ENCODE measurements at regions not wholly inside any gene's neighbourhood (a gene's known extent, or its start where the extent isn't known, plus 50 kb on each side); places are given as distances from the start of the nearest gene placed in this dataset.

DNA sequence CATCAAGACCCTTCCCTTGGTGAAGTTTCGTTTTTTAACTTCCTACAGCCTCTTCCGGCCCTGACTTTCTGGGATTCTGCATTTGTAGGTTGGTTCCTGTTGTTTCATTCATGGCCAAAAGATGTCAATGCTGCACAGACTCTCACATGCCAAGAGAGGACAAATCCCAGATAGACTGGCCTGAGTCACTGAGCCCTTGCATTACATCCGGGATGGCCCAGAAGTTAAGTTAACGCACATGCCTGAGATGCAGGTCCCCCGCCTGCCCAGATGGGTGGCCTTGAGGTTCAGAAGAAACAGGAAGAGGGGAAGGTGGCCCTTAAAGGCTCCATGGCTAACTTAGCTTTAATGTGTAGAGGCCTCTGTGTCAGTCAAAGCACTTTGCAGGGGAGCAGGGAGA lies 51.6 kb upstream of the SRGAP3 start:
- no peak overlapping the region for H3K4me3 ChIP-seq (ENCODE audit: low read depth, low read length)

DNA sequence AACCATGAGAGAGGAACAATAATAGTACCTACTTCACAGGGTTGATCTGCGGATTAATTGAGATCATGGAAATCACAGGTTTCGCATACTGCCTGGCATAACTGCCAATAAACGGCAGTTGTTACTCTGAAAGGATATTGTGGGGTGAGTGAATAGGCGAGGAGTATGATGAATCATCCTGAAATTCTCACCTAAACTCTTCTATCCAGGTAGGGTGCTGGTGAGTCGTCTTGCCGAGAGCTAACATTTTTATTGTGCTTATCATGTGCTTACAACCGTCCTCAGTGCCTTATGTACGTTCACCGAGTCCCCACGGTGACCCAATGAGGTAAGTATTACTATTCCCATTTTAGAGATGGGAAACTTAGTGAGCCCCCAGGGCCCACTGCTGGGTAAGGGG lies 52.4 kb upstream of the SRGAP3 start:
- H3K4me3 ChIP-seq (ENCODE audit: low read depth, low read length): no peak overlapping the region

DNA sequence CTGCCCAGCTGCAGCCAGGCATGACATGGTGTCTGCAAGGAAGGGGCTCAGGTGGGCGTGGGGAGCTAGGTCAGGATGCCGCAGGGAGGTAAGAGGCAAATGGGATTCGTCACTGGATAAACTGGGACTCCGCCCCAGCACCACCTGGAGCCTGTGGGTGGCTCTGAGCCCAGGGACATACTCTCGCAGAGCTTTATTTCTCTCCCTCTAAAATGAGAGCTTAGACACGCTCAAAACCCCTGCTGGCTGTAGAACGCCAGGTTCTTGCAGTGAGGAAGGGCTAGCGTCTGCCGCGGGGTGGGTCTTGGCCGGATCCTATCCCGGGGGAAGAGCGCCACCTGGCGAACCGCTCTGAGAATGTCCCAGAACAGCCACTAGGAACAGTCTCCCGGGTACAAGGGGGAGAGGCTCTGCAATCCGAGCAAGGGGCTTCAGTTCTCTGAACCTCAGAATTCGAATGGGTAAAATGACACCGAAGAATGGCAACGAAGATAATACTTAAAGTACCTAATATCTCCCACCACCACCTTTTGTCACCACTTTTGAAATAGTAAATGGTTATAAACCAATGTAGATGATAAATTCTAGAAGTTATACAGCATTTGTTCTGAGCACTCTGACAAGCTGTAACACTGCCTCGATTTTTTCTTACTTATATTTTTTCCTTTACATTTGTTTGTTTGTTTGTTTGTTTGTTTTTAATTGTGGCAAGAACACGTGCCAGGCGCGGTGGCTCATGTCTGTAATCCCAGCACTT lies 53.2 kb upstream of the SRGAP3 start:
- H3K4me3 ChIP-seq (ENCODE audit: low read depth, low read length): peak overlapping the region; percentile 9

DNA sequence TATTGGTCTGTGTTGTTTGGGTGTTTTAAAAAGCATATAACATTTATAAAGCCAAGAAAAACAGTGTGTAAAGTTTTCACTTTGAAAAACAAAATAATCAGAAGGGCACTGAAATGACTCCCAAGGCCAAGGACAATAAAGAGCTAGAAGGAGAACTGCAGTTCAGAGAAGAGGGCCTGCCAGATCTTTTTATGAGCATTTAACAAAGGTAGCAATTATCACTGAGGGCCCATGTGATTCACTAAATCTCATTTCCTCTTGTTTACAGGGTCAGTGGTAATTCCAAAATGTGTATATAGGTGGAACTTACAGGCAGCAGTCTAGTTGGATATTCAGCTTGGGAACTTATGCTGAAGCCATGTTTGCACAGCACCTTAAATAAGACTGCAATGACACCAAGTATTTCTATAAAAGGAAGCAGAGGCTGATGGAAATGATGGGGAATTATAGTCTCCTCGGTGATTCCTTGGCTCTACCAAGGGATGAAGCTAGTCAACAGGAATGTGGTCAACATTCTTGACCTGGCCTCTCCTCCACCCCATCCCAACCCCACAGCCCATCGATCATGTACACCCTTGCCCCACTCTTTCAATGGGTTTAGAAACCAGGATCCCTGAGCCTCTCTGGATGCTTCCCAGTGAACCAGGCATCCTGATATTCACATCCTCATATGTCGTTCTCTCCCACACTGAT lies 54.4 kb upstream of the THUMPD3 start:
- no peak overlapping the region for H3K4me3 ChIP-seq (ENCODE audit: low read depth, low read length)

DNA sequence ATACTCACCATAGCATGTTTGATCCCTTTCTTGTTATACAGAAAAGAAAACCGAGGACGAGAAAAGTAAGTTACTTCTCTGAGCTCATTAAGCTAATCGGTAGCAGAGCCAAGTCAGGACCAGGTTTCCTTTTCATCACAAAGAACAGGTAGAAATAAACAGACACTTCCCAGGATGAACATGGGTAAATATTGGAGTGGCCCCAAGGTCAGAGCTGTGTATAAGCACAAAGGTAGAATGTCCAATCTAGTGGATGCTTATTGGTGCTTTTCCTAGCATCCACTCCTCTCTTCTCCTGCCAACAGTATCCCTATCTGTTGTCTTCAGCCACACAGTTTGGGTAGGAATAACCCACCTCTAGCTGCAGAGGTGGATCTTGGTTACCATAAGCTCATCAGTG lies 52.8 kb upstream of the THUMPD3 start:
- no peak overlapping the region for H3K4me3 ChIP-seq (ENCODE audit: low read depth, low read length)

DNA sequence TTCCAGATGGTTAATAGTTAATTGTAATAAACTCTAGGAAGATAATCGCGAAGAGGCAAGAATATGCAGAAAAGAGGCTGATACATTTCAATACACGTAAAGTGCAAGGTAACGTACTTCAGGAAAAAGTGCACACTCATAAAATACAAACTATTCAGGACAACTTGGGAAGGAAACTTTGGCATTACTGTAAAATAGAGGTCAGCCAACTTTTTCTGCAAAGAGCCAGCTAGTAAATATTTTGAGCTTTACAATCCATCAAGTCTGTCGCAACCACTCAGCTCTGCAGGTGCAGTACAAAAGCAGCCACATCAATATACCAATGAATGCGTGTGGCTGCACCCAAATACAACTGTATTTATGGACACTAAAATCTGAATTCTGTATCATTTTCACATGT lies 51.6 kb upstream of the THUMPD3 start:
- no peak overlapping the region for H3K4me3 ChIP-seq (ENCODE audit: low read depth, low read length)

Data from iPS-11a (cell line).